ENCODE measurements at regions not wholly inside any gene's neighbourhood (a gene's known extent, or its start where the extent isn't known, plus 50 kb on each side); places are given as distances from the start of the nearest gene placed in this dataset.

DNA sequence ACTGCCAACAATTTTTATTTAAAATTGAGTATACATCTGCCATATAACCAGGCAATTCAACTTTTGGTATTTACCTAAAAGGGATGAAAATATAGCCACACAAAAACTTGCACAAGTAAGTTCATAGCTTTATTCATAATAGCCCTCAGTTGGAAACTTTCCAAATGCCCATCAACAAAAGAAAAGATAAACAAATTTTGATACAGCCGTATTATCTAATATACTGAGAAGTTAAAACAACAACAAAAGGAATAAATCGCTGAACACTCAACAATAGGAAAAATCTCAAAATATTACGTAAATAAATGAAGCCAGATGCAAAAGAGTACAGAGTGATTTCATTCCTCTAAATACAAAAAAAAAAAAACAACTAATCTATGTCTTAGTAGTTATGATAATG is 399.2 kb upstream of the SEMA3D start:
- no peak overlapping the region for H4K8ac ChIP-seq (ENCODE audit: extremely low read depth, insufficient read depth, low read length)
- TF ChIP-seq KDM5A (IDR thresholded peaks at IDR 0.05; ENCODE audit: low read length) (no peak), POU5F1 (IDR thresholded peaks at IDR 0.05; ENCODE audit: low read depth, low read length) (no peak), CHD1 (IDR thresholded peaks at IDR 0.05; ENCODE audit: low read depth, low read length) (no peak), SRF (IDR thresholded peaks at IDR 0.05; ENCODE audit: low read depth, low read length) (no peak), NRF1 (IDR thresholded peaks at IDR 0.05; ENCODE audit: low read depth, low read length) (no peak), RBBP5 (IDR thresholded peaks at IDR 0.05; ENCODE audit: borderline replicate concordance, low read depth, low read length) (no peak), SP4 (IDR thresholded peaks at IDR 0.05; ENCODE audit: low read length) (no peak), EGR1 (IDR thresholded peaks at IDR 0.05; ENCODE audit: borderline replicate concordance, low read depth, low read length) (no peak), NANOG (IDR thresholded peaks at IDR 0.05; ENCODE audit: insufficient read depth, low read depth, low read length, poor library complexity, severe bottlenecking) (no peak), TBP (IDR thresholded peaks at IDR 0.05; ENCODE audit: low read depth, low read length) (no peak), BACH1 (IDR thresholded peaks at IDR 0.05; ENCODE audit: low read length) (no peak), TAF1 (IDR thresholded peaks at IDR 0.05; ENCODE audit: low read depth, low read length) (no peak), HDAC6 (IDR thresholded peaks at IDR 0.05; ENCODE audit: low read depth, low read length) (no peak), SIRT6 (IDR thresholded peaks at IDR 0.05; ENCODE audit: low read length) (no peak)
- TF ChIP-seq, protein P1, sequence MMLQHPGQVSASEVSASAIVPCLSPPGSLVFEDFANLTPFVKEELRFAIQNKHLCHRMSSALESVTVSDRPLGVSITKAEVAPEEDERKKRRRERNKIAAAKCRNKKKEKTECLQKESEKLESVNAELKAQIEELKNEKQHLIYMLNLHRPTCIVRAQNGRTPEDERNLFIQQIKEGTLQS (IDR thresholded peaks at IDR 0.05; ENCODE audit: insufficient read depth, low read depth, low read length) = no peak
- TF ChIP-seq, protein P2, sequence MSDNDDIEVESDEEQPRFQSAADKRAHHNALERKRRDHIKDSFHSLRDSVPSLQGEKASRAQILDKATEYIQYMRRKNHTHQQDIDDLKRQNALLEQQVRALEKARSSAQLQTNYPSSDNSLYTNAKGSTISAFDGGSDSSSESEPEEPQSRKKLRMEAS (IDR thresholded peaks at IDR 0.05) = no peak

More for the DNA sequence above, 399.2 kb upstream of the SEMA3D start:
- H2AFZ ChIP-seq (ENCODE audit: low read length) = no peak overlapping the region
- H3K4me2 ChIP-seq (ENCODE audit: insufficient read depth in 1 of 2, low read depth in 2 of 2, low read length in 2 of 2) = no peak overlapping the region
- H3K4ac ChIP-seq (replicated peaks; ENCODE audit: insufficient read length, low read depth, low read length) = no peak overlapping the region
- no peak overlapping the region for H2BK120ac ChIP-seq (replicated peaks; ENCODE audit: low read depth, low read length)
- no peaks in the 10 kb centered on the region for H3K79me2 ChIP-seq (ENCODE audit: control insufficient read depth in 1 of 2, insufficient read depth in 2 of 2, low read length in 2 of 2)
- no peaks in the 10 kb centered on the region for H3K9me3 ChIP-seq (ENCODE audit: insufficient read depth in 2 of 2, low read depth in 1 of 2, low read length in 1 of 2)
- FAIRE-seq = no peak
- no peak overlapping the region for H2AK5ac ChIP-seq (ENCODE audit: low read depth, low read length)
- H3K23me2 ChIP-seq (ENCODE audit: low read depth, low read length) = no peaks in the 10 kb centered on the region
- ChIA-PET CTCF (ENCODE audit: partially characterized antibody) (no interaction called here), POLR2A (ENCODE audit: partially characterized antibody) (no interaction called here)
- H3K27me3 ChIP-seq (replicated peaks in 1 of 4; ENCODE audit: control insufficient read depth in 3 of 4, extremely low read depth in 1 of 4, insufficient read depth in 3 of 4, low read length in 3 of 4) = no peaks in the 10 kb centered on the region
- no peak overlapping the region for H2BK15ac ChIP-seq (ENCODE audit: low read length)
- no peak overlapping the region for H4K91ac ChIP-seq (replicated peaks; ENCODE audit: insufficient read length, low read length)
- WGBS, 2 experiments (ENCODE audit: extremely low coverage in 1 of 2, insufficient coverage in 1 of 2, insufficient read length in 1 of 2, insufficient replicate concordance in 2 of 2, low coverage in 1 of 2, low lambda C conversion rate in 2 of 2, missing lambda C conversion rate in 1 of 2) = 58% methylated on average over 3 of the region's 3 CpGs; no CpG with 5 or more reads in 1 of the 2 experiments
- no peak overlapping the region for H3K18ac ChIP-seq (ENCODE audit: extremely low read depth, low read length)
- H3K27ac ChIP-seq (ENCODE audit: low read depth, low read length) = no peak overlapping the region
- no peaks in the 10 kb centered on the region for H3K79me1 ChIP-seq (ENCODE audit: low read depth, low read length)
- no peak overlapping the region for H3K23ac ChIP-seq (ENCODE audit: insufficient read length)
- H3K36me3 ChIP-seq (ENCODE audit: control insufficient read depth in 2 of 4, insufficient read depth in 4 of 4, low read length in 3 of 4) = no peaks in the 10 kb centered on the region
- H2BK12ac ChIP-seq (ENCODE audit: low read depth, low read length) = no peak overlapping the region
- no peak overlapping the region for H2BK5ac ChIP-seq (ENCODE audit: low read depth, low read length)
- H3K56ac ChIP-seq (replicated peaks; ENCODE audit: insufficient read length, low read depth, low read length) = no peak overlapping the region
- H3K4me3 ChIP-seq (ENCODE audit: extremely low read depth in 1 of 4, insufficient read depth in 2 of 4, low read depth in 3 of 4, low read length in 4 of 4) = no peak overlapping the region
- no peaks in the 10 kb centered on the region for H4K20me1 ChIP-seq (replicated peaks in 1 of 2; ENCODE audit: control insufficient read depth in 1 of 2, insufficient read depth in 2 of 2, low read length in 2 of 2)
- DNase-seq (ENCODE audit: low read depth in 1 of 2, low spot score in 2 of 2) = no peak
- no peak overlapping the region for H2BK20ac ChIP-seq (ENCODE audit: low read length)
- no peak overlapping the region for H3K14ac ChIP-seq (ENCODE audit: insufficient read length)
- H3K4me1 ChIP-seq (replicated peaks in 1 of 4; ENCODE audit: control insufficient read depth in 3 of 4, insufficient read depth in 4 of 4, low read length in 3 of 4) = no peaks in the 10 kb centered on the region
- H4K5ac ChIP-seq (ENCODE audit: insufficient read length, low read depth, low read length) = no peak overlapping the region
- H3K9ac ChIP-seq (replicated peaks in 1 of 4; ENCODE audit: extremely low read depth in 1 of 4, low read depth in 3 of 4, low read length in 3 of 4) = no peak overlapping the region

Data from H1 (cell line).